Natural killer cell (primary cell): ENCODE measurements at regions not wholly inside any gene's neighbourhood (a gene's known extent, or its start where the extent isn't known, plus 50 kb on each side); places are given as distances from the start of the nearest gene placed in this dataset.

Experiments used
- ATAC-seq, 3 donors: fragments of 150-1000 bp in 2 of 3; fragments of 200-7000 bp in 1 of 3; cut with Tn5 transposase; 1 replicate in 1 of 3; 2 replicates in 2 of 3; pipeline ENCODE4 v1.10.0; 2021; ENCODE audit warnings: mild to moderate bottlenecking in 2 of 3, moderate library complexity in 2 of 3
- DNase-seq, 2 donors: peaks; one replicate each; pipeline versions ENCODE4 v3.0.0 to v3.0.0-alpha.2; 2013 to 2021; ENCODE audit warnings: mixed read lengths in 1 of 2
- H3K27ac ChIP-seq: one replicate; pipeline ENCODE4 v1.5.1; 2013; ENCODE audit warnings: mild to moderate bottlenecking, low read length
- H3K27me3 ChIP-seq: one replicate; pipeline ENCODE4 v1.6.1; 2013; ENCODE audit warnings: low read length; ENCODE audit not compliant: control insufficient read depth, insufficient read depth
- H3K36me3 ChIP-seq: one replicate; pipeline ENCODE4 v1.6.1; 2013; ENCODE audit warnings: low read length; ENCODE audit not compliant: control insufficient read depth, insufficient read depth
- H3K4me1 ChIP-seq: one replicate; pipeline ENCODE4 v1.6.1; 2013; ENCODE audit warnings: low read length; ENCODE audit not compliant: control insufficient read depth, insufficient read depth
- H3K4me3 ChIP-seq: one replicate; pipeline ENCODE4 v1.5.1; 2013; ENCODE audit warnings: low read length
- H3K9me3 ChIP-seq: one replicate; pipeline ENCODE4 v1.6.1; 2013; ENCODE audit warnings: low read length; ENCODE audit not compliant: control insufficient read depth, insufficient read depth
- H3K27ac Mint-ChIP-seq, 2 donors: one replicate each; pipeline ENCODE4 v1.8.0; 2022; ENCODE audit warnings: mild to moderate bottlenecking in 2 of 2, mixed read lengths in 2 of 2, moderate library complexity in 1 of 2
- H3K27me3 Mint-ChIP-seq, 2 donors: one replicate each; pipeline ENCODE4 v1.8.0; 2022; ENCODE audit warnings: low read depth in 2 of 2, mixed read lengths in 2 of 2
- H3K36me3 Mint-ChIP-seq: one replicate; pipeline ENCODE4 v1.8.0; 2022; ENCODE audit warnings: mixed read lengths
- H3K4me1 Mint-ChIP-seq, 2 donors: one replicate each; pipeline ENCODE4 v1.8.0; 2022; ENCODE audit warnings: mixed read lengths in 2 of 2
- H3K4me3 Mint-ChIP-seq: one replicate; pipeline ENCODE4 v1.8.0; 2022; ENCODE audit warnings: mild to moderate bottlenecking, moderate library complexity, mixed read lengths
- H3K9me3 Mint-ChIP-seq, 2 donors: one replicate each; pipeline ENCODE4 v1.8.0; 2022; ENCODE audit warnings: mixed read lengths in 2 of 2
- WGBS: methylation state at CpG from one replicate; pipeline ENCODE4 v1.1.7; 2013; ENCODE audit warnings: missing lambda C conversion rate; ENCODE audit not compliant: insufficient coverage; 5-methylcytosine and 5-hydroxymethylcytosine counted together
- intact Hi-C: fragments of 100-400 bp; cut with micrococcal nuclease; formaldehyde crosslinking; loops from one replicate; pipeline ENCODE4 v1.14.2; 2022
- TF ChIP-seq, protein P1 (sequence below): fragments of 200-600 bp; IDR thresholded peaks from one replicate; pipeline ENCODE4 v1.8.0; 2022; ENCODE audit warnings: antibody characterized with exemption

DNA sequence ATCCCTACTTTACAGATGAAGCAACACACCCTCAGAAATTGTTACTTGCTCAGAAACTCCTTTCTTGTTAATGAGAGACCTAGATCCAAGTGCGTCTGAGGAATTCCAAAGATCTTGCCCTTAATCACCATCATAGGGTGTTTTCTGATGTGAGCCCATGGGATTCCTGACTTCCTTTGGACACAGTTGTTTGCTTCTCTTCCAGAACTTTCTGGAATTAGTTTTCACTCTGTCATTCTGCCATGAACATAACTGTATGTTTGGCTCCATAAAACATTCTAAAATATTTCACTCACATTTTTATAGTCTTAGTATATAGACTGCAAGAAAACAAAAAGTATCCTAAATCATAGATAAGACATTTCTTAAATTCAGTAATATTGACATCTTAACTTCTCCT, 593.9 kb upstream of the SOX11 start:
- DNase-seq (no peak), ATAC-seq (no peak)
- H3K27ac ChIP-seq, result no peak overlapping the region
- H3K4me3 ChIP-seq, result no peak overlapping the region
- peaks cover 5% of the 10 kb centered on the region for H3K9me3 ChIP-seq
- TF ChIP-seq, protein P1, sequence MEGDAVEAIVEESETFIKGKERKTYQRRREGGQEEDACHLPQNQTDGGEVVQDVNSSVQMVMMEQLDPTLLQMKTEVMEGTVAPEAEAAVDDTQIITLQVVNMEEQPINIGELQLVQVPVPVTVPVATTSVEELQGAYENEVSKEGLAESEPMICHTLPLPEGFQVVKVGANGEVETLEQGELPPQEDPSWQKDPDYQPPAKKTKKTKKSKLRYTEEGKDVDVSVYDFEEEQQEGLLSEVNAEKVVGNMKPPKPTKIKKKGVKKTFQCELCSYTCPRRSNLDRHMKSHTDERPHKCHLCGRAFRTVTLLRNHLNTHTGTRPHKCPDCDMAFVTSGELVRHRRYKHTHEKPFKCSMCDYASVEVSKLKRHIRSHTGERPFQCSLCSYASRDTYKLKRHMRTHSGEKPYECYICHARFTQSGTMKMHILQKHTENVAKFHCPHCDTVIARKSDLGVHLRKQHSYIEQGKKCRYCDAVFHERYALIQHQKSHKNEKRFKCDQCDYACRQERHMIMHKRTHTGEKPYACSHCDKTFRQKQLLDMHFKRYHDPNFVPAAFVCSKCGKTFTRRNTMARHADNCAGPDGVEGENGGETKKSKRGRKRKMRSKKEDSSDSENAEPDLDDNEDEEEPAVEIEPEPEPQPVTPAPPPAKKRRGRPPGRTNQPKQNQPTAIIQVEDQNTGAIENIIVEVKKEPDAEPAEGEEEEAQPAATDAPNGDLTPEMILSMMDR, result no peak
- no peaks in the 10 kb centered on the region for H3K27me3 Mint-ChIP-seq
- H3K27ac Mint-ChIP-seq, result no peak overlapping the region
- H3K4me3 Mint-ChIP-seq, result no peak overlapping the region
- H3K4me1 Mint-ChIP-seq, result no peaks in the 10 kb centered on the region
- no peaks in the 10 kb centered on the region for H3K27me3 ChIP-seq
- H3K36me3 ChIP-seq, result no peaks in the 10 kb centered on the region
- H3K4me1 ChIP-seq, result no peaks in the 10 kb centered on the region
- intact Hi-C loops, result no loop called here
- H3K36me3 Mint-ChIP-seq, result peaks cover 19% of the 10 kb centered on the region
- 87% methylated on average over 1 of the region's 1 CpG for WGBS
- peaks cover 19 to 23% of the 10 kb centered on the region in 2 donors for H3K9me3 Mint-ChIP-seq

DNA sequence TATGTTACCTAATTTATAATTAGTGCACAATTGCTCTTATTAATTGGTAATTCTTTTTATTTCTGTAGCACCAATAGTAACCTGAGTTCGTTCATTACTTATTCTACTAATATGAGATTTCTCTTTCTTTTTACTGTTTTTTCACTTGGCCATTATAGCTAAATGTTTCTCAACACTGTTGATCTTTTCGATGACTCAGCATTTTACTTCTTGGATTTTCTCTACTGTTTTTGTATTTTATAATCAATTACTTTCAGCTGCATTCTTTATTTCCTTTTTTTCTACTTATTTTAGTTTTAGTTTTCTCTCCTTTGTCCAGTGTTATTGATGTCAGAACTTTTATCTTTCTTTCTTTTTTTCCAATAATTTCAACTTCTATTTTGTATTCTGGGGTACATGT, 589.4 kb upstream of the SOX11 start:
- WGBS, result 100% methylated on average over 1 of the region's 2 CpGs
- Mint-ChIP-seq H3K27me3 (no peaks in the 10 kb centered on the region), H3K9me3 (peaks cover 23 to 26% of the 10 kb centered on the region in 2 donors)

GRCh38 chr2:5111581-5111980, 580.6 kb upstream of the SOX11 start:
- Histone ChIP-seq H3K36me3 (no peaks in the 10 kb centered on the region), H3K27ac (no peak overlapping the region), H3K9me3 (peaks cover 12% of the 10 kb centered on the region), H3K4me1 (no peaks in the 10 kb centered on the region), H3K27me3 (no peaks in the 10 kb centered on the region), H3K4me3 (no peak overlapping the region)
- Mint-ChIP-seq H3K27me3 (no peaks in the 10 kb centered on the region), H3K4me1 (no peaks in the 10 kb centered on the region), H3K36me3 (peaks cover 9% of the 10 kb centered on the region), H3K4me3 (no peak overlapping the region), H3K9me3 (peaks cover 24 to 29% of the 10 kb centered on the region in 2 donors), H3K27ac (no peak overlapping the region)
- DNase-seq (no peak), ATAC-seq (no peak)
- TF ChIP-seq, protein P1, result no peak
- intact Hi-C loops, result no loop called here

More for the DNA sequence above, 589.4 kb upstream of the SOX11 start:
- ATAC-seq (no peak), DNase-seq (no peak)
- intact Hi-C loops, result no loop called here
- TF ChIP-seq, protein P1, result no peak
- Mint-ChIP-seq H3K36me3 (peaks cover 15% of the 10 kb centered on the region), H3K27ac (no peak overlapping the region), H3K4me3 (no peak overlapping the region), H3K4me1 (no peaks in the 10 kb centered on the region)
- Histone ChIP-seq H3K9me3 (peaks cover 4% of the 10 kb centered on the region), H3K36me3 (no peaks in the 10 kb centered on the region), H3K27ac (no peak overlapping the region), H3K4me1 (no peaks in the 10 kb centered on the region), H3K4me3 (no peak overlapping the region), H3K27me3 (no peaks in the 10 kb centered on the region)

DNA sequence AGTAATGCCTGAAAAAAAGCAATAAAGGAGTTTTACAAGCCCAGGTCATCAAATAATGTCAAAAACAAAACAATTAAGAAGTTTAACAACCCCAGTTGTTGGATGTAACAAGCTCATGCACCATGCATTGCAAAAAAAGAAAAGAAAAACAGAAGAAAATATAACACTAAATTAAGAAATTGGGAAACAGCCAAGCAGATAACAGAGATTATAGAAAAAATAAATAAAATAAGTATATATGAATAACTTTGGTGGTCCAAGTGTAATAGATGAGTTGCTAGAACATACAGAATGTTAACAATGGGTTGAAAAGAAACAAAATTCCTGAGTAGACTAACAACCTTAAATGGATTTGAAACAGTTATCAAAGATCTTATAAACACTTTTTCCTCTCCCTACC, 573.1 kb upstream of the SOX11 start:
- Histone ChIP-seq H3K36me3 (no peaks in the 10 kb centered on the region), H3K27ac (no peak overlapping the region), H3K4me1 (no peaks in the 10 kb centered on the region), H3K4me3 (no peak overlapping the region), H3K9me3 (peaks cover 11% of the 10 kb centered on the region), H3K27me3 (no peaks in the 10 kb centered on the region)
- H3K36me3 Mint-ChIP-seq, result no peaks in the 10 kb centered on the region
- intact Hi-C loops, result no loop called here
- peaks cover 16 to 17% of the 10 kb centered on the region in 2 donors for H3K9me3 Mint-ChIP-seq
- ATAC-seq, result no peak
- H3K4me3 Mint-ChIP-seq, result no peak overlapping the region
- H3K27ac Mint-ChIP-seq, result no peak overlapping the region
- H3K4me1 Mint-ChIP-seq, result no peaks in the 10 kb centered on the region
- no peaks in the 10 kb centered on the region for H3K27me3 Mint-ChIP-seq
- no peak for DNase-seq
- TF ChIP-seq, protein P1, result no peak
